ENCODE measurements at regions not wholly inside any gene's neighbourhood (a gene's known extent, or its start where the extent isn't known, plus 50 kb on each side); places are given as distances from the start of the nearest gene placed in this dataset.

GRCh38 chr20:11267762-11268335, 594.0 kb upstream of the JAG1 start:
- no peak for DNase-seq

DNA sequence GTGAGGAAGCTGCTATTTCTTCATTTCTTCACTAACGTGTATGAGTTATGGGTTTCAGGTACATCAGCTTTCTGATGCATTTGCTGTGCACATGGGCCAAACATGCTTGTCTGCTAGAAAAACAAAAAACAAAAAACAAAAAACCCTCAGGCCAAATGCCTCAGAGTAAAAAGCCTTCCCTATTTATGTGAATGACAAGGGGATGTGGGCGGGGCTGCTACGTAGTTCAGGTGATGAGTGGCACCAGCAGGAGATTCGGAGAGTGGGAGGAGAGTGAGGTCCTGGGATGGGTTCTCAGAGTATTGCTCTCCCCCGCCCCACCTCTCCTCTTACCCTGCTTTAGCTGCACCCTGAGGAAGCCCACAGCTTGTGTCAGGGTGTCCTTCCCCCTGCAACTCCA, 596.8 kb upstream of the JAG1 start:
- no peak for DNase-seq

GRCh38 chr20:11271319-11271718, 597.5 kb upstream of the JAG1 start:
- DNase-seq = no peak

DNA sequence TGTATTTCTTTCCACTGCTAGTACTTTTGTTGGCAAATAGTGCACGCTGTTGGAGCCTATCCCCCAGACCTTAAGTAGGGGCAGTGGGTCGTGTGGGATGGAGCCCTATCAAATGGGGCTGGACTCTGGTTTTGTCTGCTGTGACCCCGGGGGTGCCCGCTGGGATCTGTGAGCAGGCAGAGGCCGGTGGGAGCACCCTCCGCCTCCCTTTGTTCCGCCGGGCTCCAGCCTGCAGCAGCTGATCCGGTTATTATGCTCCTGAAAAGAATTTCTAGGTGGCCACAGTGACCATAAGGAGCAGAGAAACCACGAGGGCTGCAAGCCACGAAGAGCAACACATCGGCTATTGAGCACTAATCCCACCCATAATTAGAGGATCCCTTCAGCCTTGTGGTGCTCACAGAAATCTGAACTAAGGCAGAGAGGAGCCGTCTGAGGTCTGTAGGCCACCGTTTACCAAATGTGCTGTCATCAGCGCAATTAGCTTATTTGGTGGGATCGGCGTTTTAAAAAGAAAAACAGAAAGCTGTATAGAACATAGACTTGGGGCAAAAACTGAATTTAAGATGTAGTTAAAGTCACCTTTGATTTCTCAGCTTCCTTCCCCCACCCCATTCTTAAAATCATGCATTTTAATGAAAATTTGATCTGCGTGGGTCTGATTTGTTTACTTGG, 598.3 kb upstream of the JAG1 start:
- no peak for DNase-seq

DNA sequence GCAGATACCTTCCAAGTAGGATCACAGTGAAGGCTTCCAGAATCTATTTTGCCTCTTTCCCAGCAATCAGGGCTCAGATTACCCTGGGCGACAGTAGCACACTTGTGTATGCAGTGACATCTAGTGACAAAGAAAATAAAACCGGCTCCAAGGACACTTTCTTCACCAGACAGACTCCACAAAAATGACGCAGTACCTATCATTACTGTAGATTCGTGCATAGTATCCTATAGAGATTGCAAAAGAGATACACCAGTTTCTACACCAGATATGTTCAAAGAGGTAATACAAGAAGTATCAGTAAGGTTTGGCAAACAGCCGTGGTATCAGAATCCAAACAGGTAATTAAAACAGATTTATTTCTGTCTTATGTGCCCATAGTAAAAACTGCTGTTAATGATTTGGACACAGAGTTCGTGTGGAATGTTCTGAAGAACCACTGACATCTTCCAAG, 600.4 kb upstream of the JAG1 start:
- DNase-seq = no peak

DNA sequence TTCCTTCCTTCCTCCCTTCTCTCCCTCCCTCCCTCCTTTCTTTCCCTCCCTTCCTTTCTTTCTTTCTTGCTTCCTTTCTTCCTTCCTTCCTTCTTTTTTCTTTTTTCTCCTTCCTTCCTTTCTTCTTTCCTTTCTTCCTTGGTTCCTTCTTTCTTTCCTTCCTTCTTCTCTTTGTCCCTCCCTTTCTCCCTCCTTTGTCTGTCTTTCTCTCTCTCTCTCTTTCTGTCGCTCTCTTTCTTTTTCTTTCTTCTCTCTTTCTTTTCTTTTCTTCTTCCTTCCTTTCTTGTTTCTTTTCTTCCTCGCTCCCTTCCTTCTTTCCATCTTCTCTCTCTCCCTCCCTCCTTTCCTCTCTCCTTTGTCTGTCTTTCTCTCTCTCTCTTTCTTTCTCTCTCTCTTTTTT, 601.9 kb upstream of the JAG1 start:
- DNase-seq = no peak

GRCh38 chr20:11277170-11277569, 603.4 kb upstream of the JAG1 start:
- DNase-seq = no peak

DNA sequence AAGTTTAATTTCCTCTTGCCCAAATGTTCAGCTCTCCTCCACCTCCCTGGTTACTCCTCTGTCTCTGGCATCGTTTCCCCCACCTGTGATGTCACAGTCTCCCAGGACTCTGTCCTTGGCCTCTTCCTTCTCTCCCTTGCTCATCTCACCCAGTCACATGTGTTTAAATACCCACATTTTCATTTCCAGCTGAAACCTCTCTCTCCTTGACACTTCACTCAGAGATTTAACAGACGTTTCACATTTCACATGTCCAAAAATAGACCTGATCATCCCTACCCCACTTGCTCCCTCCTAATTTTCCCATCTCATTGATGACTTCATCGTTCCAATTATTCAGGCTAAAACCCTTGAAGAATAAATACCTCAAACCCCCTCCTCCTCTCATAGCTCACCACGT, 604.1 kb upstream of the JAG1 start:
- DNase-seq = no peak

DNA sequence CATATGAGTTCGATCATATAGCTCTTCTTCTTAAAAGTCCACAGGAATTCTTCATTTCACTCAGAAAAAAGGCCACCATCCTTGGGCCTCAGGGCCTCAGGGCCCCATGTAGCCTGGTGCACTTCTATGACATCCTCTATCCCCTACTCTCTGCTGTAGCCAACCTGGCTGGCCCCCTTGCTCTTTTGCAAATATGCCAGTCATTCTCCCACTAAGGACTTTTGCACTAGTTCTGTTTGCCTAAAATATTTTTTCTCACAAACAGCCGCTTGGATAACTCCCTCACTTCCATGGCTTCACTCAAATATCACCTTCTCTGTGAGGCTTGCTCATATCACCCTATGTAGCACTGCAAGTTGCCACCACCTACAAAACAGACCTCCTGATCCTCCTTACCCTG, 604.7 kb upstream of the JAG1 start:
- no peak for DNase-seq

- DNase-seq = no peak
These were observed 607.4 kb upstream of the JAG1 start for GRCh38 chr20:11281240-11281639.

GRCh38 chr20:11281768-11282167, 608.0 kb upstream of the JAG1 start:
- no peak for DNase-seq

DNA sequence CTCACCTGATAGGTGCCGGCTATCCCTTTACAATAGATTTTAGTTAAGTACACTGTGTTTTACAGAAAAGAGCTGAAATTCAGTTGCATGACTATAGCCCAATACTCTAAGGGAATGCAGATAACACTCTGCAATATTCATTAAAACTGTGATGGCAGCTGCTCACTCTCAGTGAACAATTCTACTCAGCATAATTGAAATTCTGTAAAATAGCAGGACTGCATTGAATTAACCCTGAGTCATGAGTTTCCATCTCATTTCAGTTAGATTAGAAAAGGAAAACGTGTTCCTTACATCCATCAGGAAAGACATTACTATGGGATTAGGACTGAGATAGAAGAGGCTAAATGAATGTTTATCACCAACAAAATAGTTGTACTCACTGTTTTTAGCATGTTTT, 613.3 kb upstream of the JAG1 start:
- DNase-seq = no peak

GRCh38 chr20:11296221-11296620, 621.5 kb upstream of the BTBD3 start:
- DNase-seq = no peak

DNA sequence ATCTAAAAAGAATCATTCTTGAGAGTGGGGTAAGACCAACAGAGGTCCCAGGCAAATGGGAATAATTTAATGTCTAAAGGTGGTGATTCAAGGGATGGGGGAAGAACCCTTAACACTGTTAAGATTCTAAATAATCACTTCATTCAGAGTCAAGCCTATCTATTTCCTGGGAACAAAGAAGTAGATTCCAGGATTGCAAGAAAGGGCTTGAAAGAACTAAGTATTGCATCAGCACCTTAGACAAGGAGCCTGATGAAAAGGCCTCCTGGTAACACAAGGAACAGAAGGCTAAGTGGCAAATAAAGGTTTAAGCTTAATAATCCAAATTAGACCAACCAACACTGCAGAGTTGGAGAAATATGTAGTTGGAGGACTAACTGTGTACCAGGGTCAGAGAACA, 620.7 kb upstream of the BTBD3 start:
- no peak for DNase-seq

GRCh38 chr20:11301699-11302098, 616.0 kb upstream of the BTBD3 start:
- DNase-seq = no peak

GRCh38 chr20:11302436-11302835, 615.3 kb upstream of the BTBD3 start:
- no peak for DNase-seq

DNA sequence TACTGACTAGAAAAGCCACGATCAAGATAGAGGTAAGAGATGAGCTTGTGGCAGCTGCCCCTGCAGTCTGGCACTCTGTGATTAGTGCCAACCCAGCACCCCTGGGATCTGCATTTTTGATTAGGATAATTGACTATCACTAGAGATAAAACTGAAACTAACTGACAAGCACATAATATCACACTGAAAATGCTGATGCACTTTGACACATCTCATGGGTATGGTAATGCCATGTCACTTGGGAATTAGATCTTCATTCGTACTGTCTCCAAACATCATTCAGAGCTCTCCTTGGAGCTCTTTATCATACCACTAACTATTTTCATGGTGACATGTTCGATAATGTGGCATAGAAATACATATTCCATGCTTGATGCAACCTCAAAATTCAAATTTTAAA, 612.9 kb upstream of the BTBD3 start:
- no peak for DNase-seq

DNA sequence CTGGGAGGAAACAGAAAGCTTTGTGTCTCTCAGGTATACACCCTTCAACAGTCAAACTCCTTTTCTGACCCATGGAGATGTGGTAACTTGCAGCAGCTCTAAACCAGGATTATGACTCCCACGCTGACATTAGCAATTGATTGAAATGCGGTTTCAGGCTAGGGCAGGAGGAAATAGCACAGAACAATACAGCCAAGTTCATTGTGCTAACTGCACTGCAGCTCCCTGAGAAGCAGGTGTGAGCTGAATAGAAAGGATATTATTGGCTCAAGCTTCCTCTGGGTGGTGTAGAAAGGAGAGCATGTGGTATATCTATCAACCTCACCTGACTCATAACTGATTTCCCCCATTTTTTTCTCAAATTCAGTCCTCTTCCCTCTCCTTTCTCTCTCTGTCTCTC, 612.3 kb upstream of the BTBD3 start:
- no peak for DNase-seq

- no peak for DNase-seq
These were observed 606.0 kb upstream of the BTBD3 start for GRCh38 chr20:11311659-11312224.

DNA sequence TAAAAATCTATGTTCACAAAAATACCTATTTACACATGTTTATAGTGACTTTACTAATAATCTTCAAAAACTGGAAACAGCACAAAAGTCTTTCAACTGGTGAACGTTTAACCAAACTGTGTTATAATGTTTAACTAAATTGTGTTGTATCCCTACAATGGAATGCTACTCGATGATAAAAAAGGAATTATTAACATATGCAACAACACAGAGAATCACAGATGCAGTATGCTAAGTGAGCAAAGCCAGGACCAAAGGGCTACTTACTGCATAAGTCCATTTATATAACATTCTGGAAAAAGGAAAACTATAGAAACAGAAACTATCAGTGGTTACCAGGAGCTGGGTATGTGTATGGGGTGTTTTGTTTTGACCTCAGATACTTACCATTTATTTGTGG, 602.2 kb upstream of the BTBD3 start:
- no peak for DNase-seq

DNA sequence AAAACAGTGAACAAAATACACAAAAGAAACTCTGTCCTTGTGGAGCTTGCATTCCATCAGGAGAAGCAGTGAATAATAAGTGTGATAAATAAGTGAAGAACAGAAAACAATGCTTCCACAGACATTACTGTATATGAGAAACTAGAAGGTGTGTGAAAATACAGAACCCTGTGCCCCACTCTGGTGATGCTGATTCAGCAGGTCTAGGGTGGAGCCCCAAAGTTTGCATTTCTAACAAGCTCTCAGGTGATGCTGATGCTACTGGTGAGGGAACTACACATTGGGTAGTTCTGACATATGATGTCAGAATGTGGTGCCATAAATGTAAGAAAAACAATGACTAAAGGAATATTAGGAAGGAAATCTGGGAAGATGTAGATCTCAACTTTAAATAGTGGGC, 601.4 kb upstream of the BTBD3 start:
- no peak for DNase-seq

- DNase-seq = no peak
These were observed 597.7 kb upstream of the BTBD3 start for GRCh38 chr20:11320033-11320432.

DNA sequence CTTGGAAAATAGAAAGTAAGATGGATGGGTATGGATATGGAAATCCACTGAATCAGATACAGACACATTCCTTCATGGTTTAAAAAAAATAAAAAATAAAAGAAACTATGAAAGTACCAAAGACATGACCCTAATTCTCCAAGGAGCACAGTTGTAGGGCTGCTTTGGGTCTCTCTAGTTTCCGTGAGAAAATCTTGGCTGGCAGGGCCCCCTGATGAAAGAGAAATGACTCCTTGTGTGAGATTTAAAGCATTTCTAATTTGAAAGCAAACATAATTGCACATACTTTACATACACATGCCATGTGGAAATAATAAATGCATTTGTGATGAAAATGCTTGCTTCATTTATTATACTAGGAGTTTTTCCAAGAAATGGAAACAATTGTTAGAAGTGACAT, 593.9 kb upstream of the BTBD3 start:
- no peak for DNase-seq

GRCh38 chr20:11324990-11325389, 592.7 kb upstream of the BTBD3 start:
- DNase-seq = no peak

DNA sequence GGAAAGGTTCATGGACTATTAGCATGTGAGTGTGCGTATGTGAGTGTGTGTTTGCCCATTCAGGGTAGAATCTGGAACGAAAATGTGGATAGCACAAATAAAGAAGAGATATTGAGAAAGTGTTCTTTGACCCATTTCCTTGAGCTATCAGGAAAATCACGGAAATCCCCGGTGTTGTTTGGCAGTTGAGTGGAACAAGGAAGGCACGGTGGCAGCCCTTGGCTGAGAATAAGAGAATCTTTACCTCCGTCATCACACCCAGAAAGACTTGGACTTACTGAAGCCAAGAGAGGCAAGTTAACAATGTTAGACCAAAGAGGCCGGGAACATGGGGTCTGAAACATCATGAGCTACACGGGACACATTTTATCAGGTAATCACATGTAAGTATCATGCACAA, 588.9 kb upstream of the BTBD3 start:
- DNase-seq = no peak

All from stimulated activated CD4-positive, alpha-beta T cell treated with anti-CD3 and anti-CD28 coated beads, Interleukin-4, amount 100 ng/mL, for 1 hour (primary cell).